HCT116 (cell line): ENCODE measurements at regions not wholly inside any gene's neighbourhood (a gene's known extent, or its start where the extent isn't known, plus 50 kb on each side); places are given as distances from the start of the nearest gene placed in this dataset.

Experiments used
- ATAC-seq: fragments of 200-7000 bp; cut with Tn5 transposase; 2 replicates; pipeline ENCODE4 v1.9.1; 2020; ENCODE audit warnings: mild to moderate bottlenecking, moderate library complexity
- BruUV-seq: library from RNA; stranded (reverse); fragments of 400-500 nt; replicated peaks from 2 replicates; lab custom pipeline; 2021; lab: Mats Ljungman, UMichigan
- CTCF ChIA-PET: fragments of 300-600 bp; sonication (Branson Sonifier 250); formaldehyde crosslinking; loops from one replicate; lab custom pipeline; 2021; ENCODE audit warnings: antibody characterized with exemption; lab: Charles Lee
- POLR2A ChIA-PET: fragments of 300-600, 350-600 bp; sonication (Branson Sonifier 250); formaldehyde crosslinking; loops from one replicate; lab custom pipeline; 2021; ENCODE audit warnings: antibody characterized with exemption; lab: Charles Lee
- RAD21 ChIA-PET, 2 experiments: fragments of 300-600 bp; sonication (Branson Sonifier 250); formaldehyde crosslinking; loops; one replicate each; lab custom pipeline; 2023; ENCODE audit warnings: low total read pairs in 2 of 2; ENCODE audit not compliant: uncharacterized antibody in 2 of 2, unreplicated experiment in 2 of 2, low non-redundant PET in 1 of 2; lab: Charles Lee
- DNase-seq: peaks from one replicate; pipeline ENCODE4 v3.0.0-alpha.2; 2010; ENCODE audit warnings: low read depth, low spot score
- H2AFZ ChIP-seq: fragments of 200-600 bp; shearing (Covaris generic), sonication (generic); 2 replicates; pipeline ENCODE4 v1.6.1; 2017; ENCODE audit warnings: low read depth, mixed run types, mixed read lengths, antibody characterized with exemption, low read length; ENCODE audit not compliant: poor library complexity, severe bottlenecking
- H3K27ac ChIP-seq: 2 replicates; pipeline ENCODE4 v1.5.1; 2012; ENCODE audit warnings: low read depth, low read length
- H3K27me3 ChIP-seq: fragments of 200-600 bp; sonication (generic); 2 replicates; pipeline ENCODE4 v1.6.1; 2016; ENCODE audit warnings: mixed run types, low read length, mixed read lengths; ENCODE audit not compliant: insufficient read depth
- H3K36me3 ChIP-seq, 2 experiments: fragments of 200-500 bp in 1 of 2; fragments of 200-600 bp in 1 of 2; sonication (Bioruptor generic) in 1 of 2; sonication (generic) in 1 of 2; 2 replicates each; pipeline versions ENCODE4 v1.5.1 to v1.6.1; 2014 to 2016; ENCODE audit warnings: low read length in 2 of 2, inconsistent platforms in 1 of 2, mixed read lengths in 1 of 2, mixed run types in 1 of 2; ENCODE audit not compliant: insufficient read depth in 2 of 2, control insufficient read depth in 1 of 2
- H3K4me1 ChIP-seq, 2 experiments: fragments of 200-600 bp in 1 of 2; sonication (generic) in 1 of 2; 2 replicates each; pipeline versions ENCODE4 v1.5.1 to v1.6.1; 2012 to 2017; ENCODE audit warnings: low read length in 2 of 2, inconsistent platforms in 1 of 2, mild to moderate bottlenecking in 1 of 2, mixed read lengths in 1 of 2, mixed run types in 1 of 2, moderate library complexity in 1 of 2; ENCODE audit not compliant: insufficient read depth in 2 of 2, control insufficient read depth in 1 of 2
- H3K4me2 ChIP-seq: fragments of 200-600 bp; sonication (generic); 2 replicates; pipeline ENCODE4 v1.6.1; 2017; ENCODE audit warnings: mixed run types, low read length, mixed read lengths
- H3K4me3 ChIP-seq, 2 experiments: fragments of 200-600 bp in 1 of 2; sonication (generic) in 1 of 2; replicated peaks in 1 of 2; 2 replicates each; pipeline ENCODE4 v1.5.1; 2011 to 2016; ENCODE audit warnings: low read length in 2 of 2, control low read depth in 1 of 2, low read depth in 1 of 2, mild to moderate bottlenecking in 1 of 2, mixed read lengths in 1 of 2, mixed run types in 1 of 2
- H3K79me2 ChIP-seq: fragments of 200-600 bp; sonication (generic); 2 replicates; pipeline ENCODE4 v1.6.1; 2017; ENCODE audit warnings: mild to moderate bottlenecking, mixed run types, low read length, moderate library complexity, mixed read lengths; ENCODE audit not compliant: insufficient read depth
- H3K9ac ChIP-seq: fragments of 200-600 bp; sonication (generic); 2 replicates; pipeline ENCODE4 v1.6.1; 2016; ENCODE audit warnings: low read length, mixed read lengths
- H3K9me2 ChIP-seq: fragments of 200-600 bp; sonication (generic), shearing (Covaris generic); 2 replicates; pipeline ENCODE4 v1.6.1; 2017; ENCODE audit warnings: mixed run types, mild to moderate bottlenecking, moderate library complexity; ENCODE audit not compliant: insufficient read depth
- H3K9me3 ChIP-seq, 2 experiments: fragments of 200-500 bp in 1 of 2; fragments of 200-600 bp in 1 of 2; sonication (Bioruptor generic) in 1 of 2; sonication (generic) in 1 of 2; 2 replicates each; pipeline ENCODE4 v1.6.1; 2014 to 2017; ENCODE audit warnings: low read length in 2 of 2, mixed read lengths in 2 of 2, inconsistent platforms in 1 of 2, low read depth in 1 of 2, mild to moderate bottlenecking in 1 of 2, mixed run types in 1 of 2, moderate library complexity in 1 of 2; ENCODE audit not compliant: control insufficient read depth in 1 of 2, insufficient read depth in 1 of 2
- H4K20me1 ChIP-seq: fragments of 200-600 bp; sonication (generic), shearing (Covaris generic); 2 replicates; pipeline ENCODE4 v1.6.1; 2017; ENCODE audit warnings: mixed run types, mild to moderate bottlenecking, moderate library complexity; ENCODE audit not compliant: insufficient read depth
- CBX3 ChIP-seq: IDR thresholded peaks from 2 replicates; pipeline ENCODE4 v1.6.1; 2012; ENCODE audit warnings: low read depth
- CEBPB ChIP-seq: IDR thresholded peaks from 2 replicates; pipeline ENCODE4 v1.6.1; 2012; ENCODE audit warnings: low read depth
- CTCF ChIP-seq, 3 experiments: fragments of 200-600 bp in 1 of 3; sonication (generic) in 1 of 3; IDR thresholded peaks in 2 of 3; conservative IDR thresholded peaks in 1 of 3; 2 replicates each; pipeline ENCODE4 v1.5.1; 2012 to 2017; ENCODE audit warnings: low read depth in 2 of 3, low read length in 2 of 3, antibody characterized with exemption in 1 of 3, borderline replicate concordance in 1 of 3, control low read depth in 1 of 3, mild to moderate bottlenecking in 1 of 3, mixed read lengths in 1 of 3, mixed run types in 1 of 3, moderate library complexity in 1 of 3; ENCODE audit not compliant: insufficient read depth in 1 of 3
- EGR1 ChIP-seq: IDR thresholded peaks from 2 replicates; pipeline ENCODE4 v1.6.1; 2012; ENCODE audit warnings: low read depth
- ELF1 ChIP-seq: IDR thresholded peaks from 2 replicates; pipeline ENCODE4 v1.6.1; 2012; ENCODE audit warnings: low read depth, borderline replicate concordance
- EZH2phosphoT487 ChIP-seq: fragments of 200-600 bp; IDR thresholded peaks from 2 replicates; pipeline ENCODE4 v1.6.1; 2018; ENCODE audit warnings: antibody characterized with exemption, borderline replicate concordance
- FOSL1 ChIP-seq: IDR thresholded peaks from 2 replicates; pipeline ENCODE4 v1.6.1; 2012; ENCODE audit warnings: low read depth
- JUND ChIP-seq: IDR thresholded peaks from 2 replicates; pipeline ENCODE4 v1.6.1; 2012
- MAX ChIP-seq: IDR thresholded peaks from 2 replicates; pipeline ENCODE4 v1.6.1; 2012
- POLR2A ChIP-seq: IDR thresholded peaks from 2 replicates; pipeline ENCODE4 v1.7.0; 2011; ENCODE audit warnings: borderline replicate concordance; ENCODE audit not compliant: insufficient read depth, insufficient read length; ENCODE audit errors: extremely low read depth
- POLR2AphosphoS5 ChIP-seq: IDR thresholded peaks from 2 replicates; pipeline ENCODE4 v1.6.1; 2011; ENCODE audit warnings: mild to moderate bottlenecking, low read depth, low read length, moderate library complexity
- SIN3A ChIP-seq: IDR thresholded peaks from 2 replicates; pipeline ENCODE4 v1.6.1; 2012; ENCODE audit warnings: low read depth
- SP1 ChIP-seq: IDR thresholded peaks from 2 replicates; pipeline ENCODE4 v1.6.1; 2012; ENCODE audit warnings: low read depth
- TCF7L2 ChIP-seq: IDR thresholded peaks from 2 replicates; pipeline ENCODE4 v1.7.0; 2011; ENCODE audit warnings: borderline replicate concordance, inconsistent platforms; ENCODE audit not compliant: insufficient read depth, insufficient read length; ENCODE audit errors: extremely low read depth
- YY1 ChIP-seq: IDR thresholded peaks from 2 replicates; pipeline ENCODE4 v1.6.1; 2011; ENCODE audit warnings: low read length, low read depth, moderate library complexity, mild to moderate bottlenecking; ENCODE audit not compliant: insufficient replicate concordance; ENCODE audit errors: extremely low read depth
- ZBTB33 ChIP-seq: IDR thresholded peaks from 2 replicates; pipeline ENCODE4 v1.6.1; 2011; ENCODE audit warnings: mild to moderate bottlenecking, low read length, moderate library complexity; ENCODE audit not compliant: insufficient replicate concordance; ENCODE audit errors: extremely low read depth
- intact Hi-C: fragments of 100-400 bp; cut with micrococcal nuclease; formaldehyde crosslinking; loops from 2 replicates; pipeline ENCODE4 v1.10.0; 2022

GRCh38 chr15:85976986-85977385 lies 102.7 kb upstream of the AGBL1 start:
- H3K36me3 ChIP-seq, result no peaks in the 10 kb centered on the region
- ChIA-PET CTCF (no interaction called here), RAD21 (no interaction called here), POLR2A (no interaction called here)
- intact Hi-C loops, result no loop called here
- H3K27me3 ChIP-seq, result 0 out of 2 replicates have a peak, but pooled peaks cover 14% of the 10 kb centered on the region
- H3K4me2 ChIP-seq, result no peak overlapping the region
- H3K9me2 ChIP-seq, result no peaks in the 10 kb centered on the region
- no peaks in the 10 kb centered on the region for H3K9me3 ChIP-seq
- no peak overlapping the region for H3K9ac ChIP-seq
- DNase-seq (no peak), ATAC-seq (no peak)
- no peaks in the 10 kb centered on the region for H3K4me1 ChIP-seq
- H4K20me1 ChIP-seq, result no peaks in the 10 kb centered on the region
- H3K4me3 ChIP-seq, result no peak overlapping the region
- no TSS peak for BruUV-seq
- H2AFZ ChIP-seq, result no peak overlapping the region
- H3K27ac ChIP-seq, result no peak overlapping the region
- TF ChIP-seq ELF1 (no peak), SIN3A (no peak), CBX3 (no peak), EGR1 (no peak), POLR2A (no peak), POLR2AphosphoS5 (no peak), JUND (no peak), SP1 (no peak), CEBPB (no peak), FOSL1 (no peak)
- H3K79me2 ChIP-seq, result no peaks in the 10 kb centered on the region

GRCh38 chr15:85977586-85977985 lies 102.1 kb upstream of the AGBL1 start:
- no peak for ATAC-seq
- RAD21 ChIA-PET, result no interaction called here
- BruUV-seq, result no TSS peak
- Histone ChIP-seq H3K27me3 (0 out of 2 replicates have a peak, but pooled peaks cover 14% of the 10 kb centered on the region), H3K27ac (no peak overlapping the region), H3K4me3 (no peak overlapping the region), H3K4me1 (no peaks in the 10 kb centered on the region), H3K9ac (no peak overlapping the region), H4K20me1 (no peaks in the 10 kb centered on the region), H3K79me2 (no peaks in the 10 kb centered on the region), H2AFZ (no peak overlapping the region), H3K4me2 (no peak overlapping the region), H3K9me3 (no peaks in the 10 kb centered on the region), H3K36me3 (no peaks in the 10 kb centered on the region), H3K9me2 (no peaks in the 10 kb centered on the region)
- no peak for DNase-seq
- intact Hi-C loops, result no loop called here
- CTCF ChIA-PET, result no interaction called here
- POLR2A ChIA-PET, result no interaction called here
- TF ChIP-seq MAX (no peak), JUND (no peak), TCF7L2 (no peak), ELF1 (no peak), SP1 (no peak), CTCF (IDR thresholded peaks at IDR 0.05 in 2 of 3, conservative IDR thresholded peaks at IDR 0.05 in 1 of 3; ENCODE audit: borderline replicate concordance in 1 of 3, insufficient read depth in 1 of 3, low read depth in 2 of 3, low read length in 2 of 3) (no peak), YY1 (no peak), EGR1 (no peak), EZH2phosphoT487 (no peak), CEBPB (no peak), POLR2AphosphoS5 (no peak), ZBTB33 (no peak)
